Stimulated activated naive CD8-positive, alpha-beta T cell treated with anti-CD3 and anti-CD28 coated beads, Interleukin-15, Interleukin-2, amounts not matched to agents 100 ng/mL and 50 ng/mL, for 24 hours (primary cell): ENCODE measurements at regions not wholly inside any gene's neighbourhood (a gene's known extent, or its start where the extent isn't known, plus 50 kb on each side); places are given as distances from the start of the nearest gene placed in this dataset.
"Not testable (repeated sequence)": the region's sequence is repeated elsewhere in the genome, so short reads cannot be mapped to it uniquely, and the experiment has no call there.

Experiments
- H3K27ac Mint-ChIP-seq: one replicate; pipeline ENCODE4 v1.8.0; 2021; ENCODE audit warnings: mild to moderate bottlenecking, mixed read lengths
- H3K27me3 Mint-ChIP-seq: one replicate; pipeline ENCODE4 v1.8.0; 2021; ENCODE audit warnings: mixed read lengths
- H3K36me3 Mint-ChIP-seq: one replicate; pipeline ENCODE4 v1.8.0; 2021; ENCODE audit warnings: low read depth, mixed read lengths
- H3K4me1 Mint-ChIP-seq: one replicate; pipeline ENCODE4 v1.8.0; 2021; ENCODE audit warnings: low read depth, mixed read lengths
- H3K4me3 Mint-ChIP-seq: one replicate; pipeline ENCODE4 v1.8.0; 2021; ENCODE audit warnings: mild to moderate bottlenecking, mixed read lengths
- H3K9me3 Mint-ChIP-seq: one replicate; pipeline ENCODE4 v1.8.0; 2021; ENCODE audit warnings: mixed read lengths

GRCh38 chr6:27608916-27609883, 136.3 kb upstream of the ZNF184 start:
- no peak overlapping the region for H3K27ac Mint-ChIP-seq
- no peaks in the 10 kb centered on the region for H3K36me3 Mint-ChIP-seq
- H3K9me3 Mint-ChIP-seq = no peaks in the 10 kb centered on the region
- H3K4me1 Mint-ChIP-seq = peaks cover 14% of the 10 kb centered on the region
- H3K27me3 Mint-ChIP-seq = peaks cover 64% of the 10 kb centered on the region
- no peak overlapping the region for H3K4me3 Mint-ChIP-seq

GRCh38 chr6:27605401-27606342, 132.8 kb upstream of the ZNF184 start:
- Mint-ChIP-seq H3K9me3 (no peaks in the 10 kb centered on the region), H3K4me3 (peak overlapping the region; percentile 69), H3K27me3 (peaks cover 67% of the 10 kb centered on the region), H3K4me1 (peaks cover 25% of the 10 kb centered on the region), H3K36me3 (no peaks in the 10 kb centered on the region), H3K27ac (peak overlapping the region; percentile 84)

- Mint-ChIP-seq H3K27me3 (peaks cover 70% of the 10 kb centered on the region), H3K27ac (no peak overlapping the region), H3K36me3 (no peaks in the 10 kb centered on the region), H3K9me3 (no peaks in the 10 kb centered on the region), H3K4me1 (peaks cover 25% of the 10 kb centered on the region), H3K4me3 (peak overlapping the region; percentile 69)
These were observed 132.1 kb upstream of the ZNF184 start for GRCh38 chr6:27604986-27605385.

- H3K36me3 Mint-ChIP-seq = no peaks in the 10 kb centered on the region
- no peak overlapping the region for H3K27ac Mint-ChIP-seq
- H3K4me1 Mint-ChIP-seq = peaks cover 25% of the 10 kb centered on the region
- peaks cover 71% of the 10 kb centered on the region for H3K27me3 Mint-ChIP-seq
- no peaks in the 10 kb centered on the region for H3K9me3 Mint-ChIP-seq
- H3K4me3 Mint-ChIP-seq = peak overlapping the region; percentile 14
These were observed 128.9 kb upstream of the ZNF184 start for GRCh38 chr6:27601668-27602254.

GRCh38 chr6:27599859-27600532, 127.1 kb upstream of the ZNF184 start:
- Mint-ChIP-seq H3K4me1 (peaks cover 17% of the 10 kb centered on the region), H3K4me3 (no peak overlapping the region), H3K27me3 (peaks cover 65% of the 10 kb centered on the region), H3K9me3 (no peaks in the 10 kb centered on the region), H3K36me3 (no peaks in the 10 kb centered on the region), H3K27ac (no peak overlapping the region)

GRCh38 chr6:27597031-27597567, 124.2 kb upstream of the ZNF184 start:
- not testable (repeated sequence) for H3K9me3 Mint-ChIP-seq, H3K27ac Mint-ChIP-seq, H3K36me3 Mint-ChIP-seq, H3K4me3 Mint-ChIP-seq
- Mint-ChIP-seq H3K4me1 (peaks cover 10% of the 10 kb centered on the region), H3K27me3 (peaks cover 48% of the 10 kb centered on the region)

DNA sequence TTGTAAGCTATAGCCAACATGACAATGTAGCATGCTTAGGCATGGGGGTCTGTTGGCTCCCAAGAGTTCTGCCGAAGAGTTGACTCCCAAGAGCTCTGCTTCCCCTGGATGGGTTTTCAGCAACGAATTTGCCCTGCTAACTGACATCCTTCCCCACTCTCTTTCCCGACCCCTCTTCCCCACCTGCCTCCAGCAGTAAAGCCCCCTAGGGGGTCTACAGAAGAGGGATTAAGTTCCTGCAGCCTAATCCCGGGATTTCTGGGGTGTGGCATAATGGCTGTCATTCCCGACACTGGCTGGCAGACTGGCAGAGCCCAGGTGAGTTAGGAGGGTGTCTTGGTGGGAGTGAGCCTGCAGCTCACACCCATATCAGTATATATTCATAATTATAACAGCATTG, 121.0 kb upstream of the ZNF184 start:
- H3K36me3 Mint-ChIP-seq = no peaks in the 10 kb centered on the region
- H3K9me3 Mint-ChIP-seq = no peaks in the 10 kb centered on the region
- peaks cover 44% of the 10 kb centered on the region for H3K27me3 Mint-ChIP-seq
- H3K27ac Mint-ChIP-seq = no peak overlapping the region
- no peak overlapping the region for H3K4me3 Mint-ChIP-seq
- H3K4me1 Mint-ChIP-seq = no peaks in the 10 kb centered on the region

- H3K9me3 Mint-ChIP-seq = no peaks in the 10 kb centered on the region
- H3K36me3 Mint-ChIP-seq = no peaks in the 10 kb centered on the region
- peaks cover 44% of the 10 kb centered on the region for H3K27me3 Mint-ChIP-seq
- H3K4me3 Mint-ChIP-seq = no peak overlapping the region
- H3K4me1 Mint-ChIP-seq = no peaks in the 10 kb centered on the region
- no peak overlapping the region for H3K27ac Mint-ChIP-seq
These were observed 120.4 kb upstream of the ZNF184 start for GRCh38 chr6:27593200-27593818.

DNA sequence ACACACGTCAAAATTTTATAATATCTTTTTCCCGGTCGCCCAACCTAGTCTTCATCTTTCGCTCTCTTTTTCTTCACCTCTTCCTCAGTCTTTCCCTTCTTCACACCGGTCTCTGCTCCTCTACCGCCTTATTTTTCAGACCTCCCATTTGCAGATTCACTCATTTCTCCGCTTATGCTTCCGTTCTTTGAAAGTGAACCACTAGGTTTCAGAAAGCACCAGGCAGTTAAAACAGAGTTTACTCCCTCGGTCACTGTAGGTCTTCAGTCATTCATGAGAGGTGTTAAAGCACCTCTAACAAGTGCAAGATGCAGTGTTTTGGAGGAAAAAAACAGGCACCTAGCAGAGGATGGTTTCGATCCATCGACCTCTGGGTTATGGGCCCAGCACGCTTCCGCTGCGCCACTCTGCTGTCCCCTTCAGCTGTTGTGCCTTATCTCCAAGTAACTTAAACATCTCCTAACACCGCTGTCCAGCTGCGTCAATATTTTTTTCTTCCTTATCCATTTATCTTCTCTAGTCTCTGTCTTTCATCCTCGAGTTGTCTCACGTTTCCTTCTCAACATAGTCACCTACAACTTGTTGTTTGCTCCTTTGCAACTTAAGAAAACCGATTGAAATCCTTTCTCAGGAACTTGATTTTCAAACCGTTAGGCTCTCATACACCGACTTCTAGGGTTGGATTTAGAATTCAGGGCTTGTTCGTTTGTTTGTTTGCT, 119.7 kb upstream of the ZNF184 start:
- H3K36me3 Mint-ChIP-seq = no peaks in the 10 kb centered on the region
- no peak overlapping the region for H3K4me3 Mint-ChIP-seq
- no peak overlapping the region for H3K27ac Mint-ChIP-seq
- no peaks in the 10 kb centered on the region for H3K4me1 Mint-ChIP-seq
- peaks cover 46% of the 10 kb centered on the region for H3K27me3 Mint-ChIP-seq
- H3K9me3 Mint-ChIP-seq = no peaks in the 10 kb centered on the region

GRCh38 chr6:27591699-27592480, 119.0 kb upstream of the ZNF184 start:
- H3K36me3 Mint-ChIP-seq = no peaks in the 10 kb centered on the region
- no peaks in the 10 kb centered on the region for H3K9me3 Mint-ChIP-seq
- H3K27me3 Mint-ChIP-seq = peaks cover 44% of the 10 kb centered on the region
- no peak overlapping the region for H3K4me3 Mint-ChIP-seq
- H3K27ac Mint-ChIP-seq = no peak overlapping the region
- H3K4me1 Mint-ChIP-seq = no peaks in the 10 kb centered on the region

- H3K36me3 Mint-ChIP-seq, H3K27ac Mint-ChIP-seq, H3K9me3 Mint-ChIP-seq, H3K4me3 Mint-ChIP-seq, H3K4me1 Mint-ChIP-seq: not testable (repeated sequence)
- H3K27me3 Mint-ChIP-seq = peaks cover 82% of the 10 kb centered on the region
These were observed 112.4 kb upstream of the ZNF184 start for GRCh38 chr6:27585316-27585715.

- Mint-ChIP-seq H3K4me1 (peaks cover 4% of the 10 kb centered on the region), H3K27ac (no peak overlapping the region), H3K27me3 (peaks cover 84% of the 10 kb centered on the region), H3K4me3 (no peak overlapping the region), H3K9me3 (no peaks in the 10 kb centered on the region), H3K36me3 (peaks cover 4% of the 10 kb centered on the region)
These were observed 111.4 kb upstream of the ZNF184 start for GRCh38 chr6:27584326-27584725.
